ENCODE measurements at regions not wholly inside any gene's neighbourhood (a gene's known extent, or its start where the extent isn't known, plus 50 kb on each side); places are given as distances from the start of the nearest gene placed in this dataset.
"Not testable (repeated sequence)": the region's sequence is repeated elsewhere in the genome, so short reads cannot be mapped to it uniquely, and the experiment has no call there.

- Histone ChIP-seq H3K27me3 (ENCODE audit: insufficient read depth, poor library complexity, severe bottlenecking) (no peaks in the 10 kb centered on the region), H3K27ac (replicated peaks) (no peak overlapping the region), H3K4me3 (replicated peaks; ENCODE audit: insufficient read depth, low read length) (no peak overlapping the region)
- TF ChIP-seq GABPA (IDR thresholded peaks at IDR 0.05; ENCODE audit: low read depth), result no peak
- no peak for TF ChIP-seq REST (IDR thresholded peaks at IDR 0.05; ENCODE audit: insufficient replicate concordance, low read depth)
- no peak for TF ChIP-seq CTCF (IDR thresholded peaks at IDR 0.05; ENCODE audit: insufficient read depth, low read length)
- TF ChIP-seq SPI1 (IDR thresholded peaks at IDR 0.05; ENCODE audit: borderline replicate concordance, low read depth), result no peak
- TF ChIP-seq POLR2AphosphoS5 (IDR thresholded peaks at IDR 0.05; ENCODE audit: low read depth), result no peak
- DNase-seq (ENCODE audit: low read depth in 1 of 2, low spot score in 1 of 2), result no peak
Observed at GRCh38 chr22:35486116-35486631, 54.5 kb upstream of the RASD2 start.

GRCh38 chr22:35487623-35488022 is 53.0 kb upstream of the RASD2 start:
- H3K4me3 ChIP-seq (replicated peaks; ENCODE audit: insufficient read depth, low read length); H3K27ac ChIP-seq (replicated peaks); H3K27me3 ChIP-seq (ENCODE audit: insufficient read depth, poor library complexity, severe bottlenecking); DNase-seq (ENCODE audit: low read depth in 1 of 2, low spot score in 1 of 2): not testable (repeated sequence)

GRCh38 chr22:35488513-35488912 is 52.1 kb upstream of the RASD2 start:
- DNase-seq (ENCODE audit: low read depth in 1 of 2, low spot score in 1 of 2), result no peak
- TF ChIP-seq REST (IDR thresholded peaks at IDR 0.05; ENCODE audit: insufficient replicate concordance, low read depth) (no peak), CTCF (IDR thresholded peaks at IDR 0.05; ENCODE audit: insufficient read depth, low read length) (no peak), POLR2AphosphoS5 (IDR thresholded peaks at IDR 0.05; ENCODE audit: low read depth) (no peak), GABPA (IDR thresholded peaks at IDR 0.05; ENCODE audit: low read depth) (no peak), SPI1 (IDR thresholded peaks at IDR 0.05; ENCODE audit: borderline replicate concordance, low read depth) (no peak)
- Histone ChIP-seq H3K27me3 (ENCODE audit: insufficient read depth, poor library complexity, severe bottlenecking) (no peaks in the 10 kb centered on the region), H3K4me3 (replicated peaks; ENCODE audit: insufficient read depth, low read length) (no peak overlapping the region), H3K27ac (replicated peaks) (no peak overlapping the region)

GRCh38 chr22:35489239-35489638 is 51.4 kb upstream of the RASD2 start:
- no peak for DNase-seq (ENCODE audit: low read depth in 1 of 2, low spot score in 1 of 2)

More at GRCh38 chr22:35489239-35489638, 51.4 kb upstream of the RASD2 start:
- Histone ChIP-seq H3K27me3 (ENCODE audit: insufficient read depth, poor library complexity, severe bottlenecking) (no peaks in the 10 kb centered on the region), H3K27ac (replicated peaks) (no peak overlapping the region), H3K4me3 (replicated peaks; ENCODE audit: insufficient read depth, low read length) (no peak overlapping the region)
- TF ChIP-seq CTCF (IDR thresholded peaks at IDR 0.05; ENCODE audit: insufficient read depth, low read length) (no peak), SPI1 (IDR thresholded peaks at IDR 0.05; ENCODE audit: borderline replicate concordance, low read depth) (no peak), POLR2AphosphoS5 (IDR thresholded peaks at IDR 0.05; ENCODE audit: low read depth) (no peak), REST (IDR thresholded peaks at IDR 0.05; ENCODE audit: insufficient replicate concordance, low read depth) (no peak), GABPA (IDR thresholded peaks at IDR 0.05; ENCODE audit: low read depth) (no peak)
